ENCODE measurements at regions not wholly inside any gene's neighbourhood (a gene's known extent, or its start where the extent isn't known, plus 50 kb on each side); places are given as distances from the start of the nearest gene placed in this dataset.

- TF ChIP-seq CTCF (IDR thresholded peaks at IDR 0.05; ENCODE audit: low read length) (no peak), EZH2 (IDR thresholded peaks at IDR 0.05; ENCODE audit: borderline replicate concordance, low read length) (no peak)
Measured at GRCh38 chr3:106575029-106575428, 706.2 kb upstream of the CBLB start.

Measured in OCI-LY1 (cell line).